ENCODE measurements at regions not wholly inside any gene's neighbourhood (a gene's known extent, or its start where the extent isn't known, plus 50 kb on each side); places are given as distances from the start of the nearest gene placed in this dataset.

- POLR2A ChIA-PET, result no interaction called here
- no TSS peak for BruUV-seq (replicated peaks)
- Histone ChIP-seq H3K4me2 (ENCODE audit: low read length) (no peak overlapping the region), H3K27me3 (ENCODE audit: insufficient read depth, low read length) (no peaks in the 10 kb centered on the region), H3K4me3 (replicated peaks in 1 of 2; ENCODE audit: low read depth in 1 of 2, low read length in 2 of 2) (no peak overlapping the region), H3K79me2 (ENCODE audit: insufficient read depth, low read length) (no peaks in the 10 kb centered on the region), H3K27ac (ENCODE audit: low read depth, low read length) (no peak overlapping the region), H3K36me3 (ENCODE audit: control insufficient read depth in 1 of 2, insufficient read depth in 2 of 2, low read length in 2 of 2) (no peaks in the 10 kb centered on the region), H3K9me3 (ENCODE audit: control insufficient read depth in 1 of 2, insufficient read depth in 1 of 2, low read depth in 1 of 2, low read length in 2 of 2) (no peaks in the 10 kb centered on the region), H3K9ac (ENCODE audit: low read length) (no peak overlapping the region), H4K20me1 (ENCODE audit: insufficient read depth) (no peaks in the 10 kb centered on the region), H3K9me2 (ENCODE audit: insufficient read depth) (no peaks in the 10 kb centered on the region), H2AFZ (ENCODE audit: low read depth, low read length, poor library complexity, severe bottlenecking) (no peak overlapping the region), H3K4me1 (ENCODE audit: control insufficient read depth in 1 of 2, insufficient read depth in 2 of 2, low read length in 2 of 2) (peaks cover 0 to 3% of the 10 kb centered on the region in 2 experiments; a peak in 1 of 4 replicates)
- intact Hi-C loops (cut with micrococcal nuclease), result loop anchor here (5.0 kb wide), 1 partner anchor 1001 kb away; no protein-coding TSS in a partner anchor
- ATAC-seq (no peak), DNase-seq (ENCODE audit: low read depth, low spot score) (no peak)
- CTCF ChIA-PET, result no interaction called here
- RAD21 ChIA-PET (ENCODE audit: low non-redundant PET in 1 of 2, low total read pairs in 2 of 2, uncharacterized antibody in 2 of 2, unreplicated experiment in 2 of 2), result no interaction called here
- TF ChIP-seq ZFX (IDR thresholded peaks at IDR 0.05) (no peak), SP1 (IDR thresholded peaks at IDR 0.05; ENCODE audit: low read depth) (no peak), RAD21 (IDR thresholded peaks at IDR 0.05; ENCODE audit: low read depth) (no peak), CEBPB (IDR thresholded peaks at IDR 0.05; ENCODE audit: low read depth) (no peak), CTCF (IDR thresholded peaks at IDR 0.05 in 2 of 3, conservative IDR thresholded peaks at IDR 0.05 in 1 of 3; ENCODE audit: borderline replicate concordance in 1 of 3, insufficient read depth in 1 of 3, low read depth in 2 of 3, low read length in 2 of 3) (no peak), EZH2phosphoT487 (IDR thresholded peaks at IDR 0.05; ENCODE audit: borderline replicate concordance) (no peak), MAX (IDR thresholded peaks at IDR 0.05) (no peak), REST (IDR thresholded peaks at IDR 0.05; ENCODE audit: low read depth) (no peak), SRF (IDR thresholded peaks at IDR 0.05; ENCODE audit: low read depth) (no peak), JUND (IDR thresholded peaks at IDR 0.05) (no peak), CBX3 (IDR thresholded peaks at IDR 0.05; ENCODE audit: low read depth) (no peak), FOSL1 (IDR thresholded peaks at IDR 0.05; ENCODE audit: low read depth) (no peak), ELF1 (IDR thresholded peaks at IDR 0.05; ENCODE audit: borderline replicate concordance, low read depth) (no peak), ZBTB33 (IDR thresholded peaks at IDR 0.05; ENCODE audit: extremely low read depth, insufficient replicate concordance, low read length) (no peak), SIN3A (IDR thresholded peaks at IDR 0.05; ENCODE audit: low read depth) (no peak), ATF3 (IDR thresholded peaks at IDR 0.05) (no peak), ZNF274 (IDR thresholded peaks at IDR 0.05; ENCODE audit: low read depth, low read length) (no peak), TCF7L2 (IDR thresholded peaks at IDR 0.05; ENCODE audit: borderline replicate concordance, extremely low read depth, insufficient read depth, insufficient read length) (no peak), POLR2A (IDR thresholded peaks at IDR 0.05; ENCODE audit: borderline replicate concordance, extremely low read depth, insufficient read depth, insufficient read length) (no peak), POLR2AphosphoS5 (IDR thresholded peaks at IDR 0.05; ENCODE audit: low read depth, low read length) (no peak)
Observed at GRCh38 chr6:113428702-113429101, 428.4 kb upstream of the MARCKS start.
